H1 (cell line): ENCODE measurements at regions not wholly inside any gene's neighbourhood (a gene's known extent, or its start where the extent isn't known, plus 50 kb on each side); places are given as distances from the start of the nearest gene placed in this dataset.

Experiments used
- SIRT6 ChIP-seq: IDR thresholded peaks from one replicate; pipeline ENCODE4 v1.7.1; 2012; ENCODE audit warnings: low read length, inconsistent platforms
- TEAD4 ChIP-seq: IDR thresholded peaks from 2 replicates; pipeline ENCODE4 v1.6.1; 2012; ENCODE audit warnings: low read depth, low read length, inconsistent platforms, mixed read lengths
- ZNF274 ChIP-seq: IDR thresholded peaks from 2 replicates; pipeline ENCODE4 v1.7.0; 2012; ENCODE audit warnings: low read length, borderline replicate concordance; ENCODE audit errors: extremely low read depth
- TF ChIP-seq, protein P1 (sequence below): IDR thresholded peaks from 2 replicates; pipeline ENCODE4 v1.6.1; 2012; ENCODE audit warnings: inconsistent platforms
- TF ChIP-seq, protein P2 (sequence below): IDR thresholded peaks from 2 replicates; pipeline ENCODE4 v1.6.1; 2012; ENCODE audit warnings: low read length, inconsistent platforms
- TF ChIP-seq, protein P3 (sequence below), 3 experiments: IDR thresholded peaks; 1 replicate in 2 of 3; 2 replicates in 1 of 3; pipeline versions ENCODE4 v1.5.1 to v1.6.1; 2011; ENCODE audit warnings: low read length in 3 of 3, mild to moderate bottlenecking in 3 of 3, inconsistent platforms in 2 of 3, low read depth in 1 of 3, moderate library complexity in 1 of 3; ENCODE audit not compliant: insufficient read depth in 1 of 3; ENCODE audit errors: control extremely low read depth in 1 of 3

DNA sequence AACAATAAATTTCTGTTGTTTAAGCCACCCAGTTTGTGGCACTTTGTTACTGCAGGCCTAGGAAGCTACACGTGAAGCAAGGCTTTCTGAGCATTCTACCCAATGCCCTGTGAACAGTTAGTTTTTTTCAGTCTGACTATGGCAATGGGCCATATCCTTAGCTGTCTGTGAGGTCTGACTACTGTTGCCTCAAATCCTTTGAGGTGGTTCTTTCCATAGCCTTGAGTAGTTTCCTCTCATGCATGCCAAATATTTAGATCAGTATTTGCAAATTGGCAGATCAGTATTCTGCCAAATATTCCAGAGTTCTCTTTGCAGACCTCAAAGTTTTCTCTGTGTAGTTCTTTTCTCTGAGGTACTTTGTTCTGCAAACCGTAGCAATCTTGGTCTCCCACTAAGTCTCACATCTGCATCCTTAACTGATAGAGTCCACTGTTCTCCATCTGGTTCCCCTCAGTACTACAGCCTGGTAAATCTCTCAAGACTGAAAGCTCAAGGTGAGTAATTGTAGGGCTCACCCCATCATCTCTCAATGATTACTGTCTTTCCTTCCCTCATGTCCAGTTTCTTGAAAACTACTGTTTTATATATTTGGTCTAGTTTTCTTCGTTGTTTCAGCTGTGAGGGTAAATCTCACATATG, 984.9 kb upstream of the INTU start (continued):
- TF ChIP-seq, protein P1, sequence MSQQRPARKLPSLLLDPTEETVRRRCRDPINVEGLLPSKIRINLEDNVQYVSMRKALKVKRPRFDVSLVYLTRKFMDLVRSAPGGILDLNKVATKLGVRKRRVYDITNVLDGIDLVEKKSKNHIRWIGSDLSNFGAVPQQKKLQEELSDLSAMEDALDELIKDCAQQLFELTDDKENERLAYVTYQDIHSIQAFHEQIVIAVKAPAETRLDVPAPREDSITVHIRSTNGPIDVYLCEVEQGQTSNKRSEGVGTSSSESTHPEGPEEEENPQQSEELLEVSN, result no peak
- TF ChIP-seq ZNF274 (no peak), TEAD4 (no peak), SIRT6 (no peak)
- TF ChIP-seq, protein P2, sequence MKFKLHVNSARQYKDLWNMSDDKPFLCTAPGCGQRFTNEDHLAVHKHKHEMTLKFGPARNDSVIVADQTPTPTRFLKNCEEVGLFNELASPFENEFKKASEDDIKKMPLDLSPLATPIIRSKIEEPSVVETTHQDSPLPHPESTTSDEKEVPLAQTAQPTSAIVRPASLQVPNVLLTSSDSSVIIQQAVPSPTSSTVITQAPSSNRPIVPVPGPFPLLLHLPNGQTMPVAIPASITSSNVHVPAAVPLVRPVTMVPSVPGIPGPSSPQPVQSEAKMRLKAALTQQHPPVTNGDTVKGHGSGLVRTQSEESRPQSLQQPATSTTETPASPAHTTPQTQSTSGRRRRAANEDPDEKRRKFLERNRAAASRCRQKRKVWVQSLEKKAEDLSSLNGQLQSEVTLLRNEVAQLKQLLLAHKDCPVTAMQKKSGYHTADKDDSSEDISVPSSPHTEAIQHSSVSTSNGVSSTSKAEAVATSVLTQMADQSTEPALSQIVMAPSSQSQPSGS, result no peak
- TF ChIP-seq, protein P3, sequence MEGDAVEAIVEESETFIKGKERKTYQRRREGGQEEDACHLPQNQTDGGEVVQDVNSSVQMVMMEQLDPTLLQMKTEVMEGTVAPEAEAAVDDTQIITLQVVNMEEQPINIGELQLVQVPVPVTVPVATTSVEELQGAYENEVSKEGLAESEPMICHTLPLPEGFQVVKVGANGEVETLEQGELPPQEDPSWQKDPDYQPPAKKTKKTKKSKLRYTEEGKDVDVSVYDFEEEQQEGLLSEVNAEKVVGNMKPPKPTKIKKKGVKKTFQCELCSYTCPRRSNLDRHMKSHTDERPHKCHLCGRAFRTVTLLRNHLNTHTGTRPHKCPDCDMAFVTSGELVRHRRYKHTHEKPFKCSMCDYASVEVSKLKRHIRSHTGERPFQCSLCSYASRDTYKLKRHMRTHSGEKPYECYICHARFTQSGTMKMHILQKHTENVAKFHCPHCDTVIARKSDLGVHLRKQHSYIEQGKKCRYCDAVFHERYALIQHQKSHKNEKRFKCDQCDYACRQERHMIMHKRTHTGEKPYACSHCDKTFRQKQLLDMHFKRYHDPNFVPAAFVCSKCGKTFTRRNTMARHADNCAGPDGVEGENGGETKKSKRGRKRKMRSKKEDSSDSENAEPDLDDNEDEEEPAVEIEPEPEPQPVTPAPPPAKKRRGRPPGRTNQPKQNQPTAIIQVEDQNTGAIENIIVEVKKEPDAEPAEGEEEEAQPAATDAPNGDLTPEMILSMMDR (IDR thresholded peaks at IDR 0.05; ENCODE audit: control extremely low read depth in 1 of 3, insufficient read depth in 1 of 3, low read depth in 1 of 3, low read length in 3 of 3), result no peak
